IMR-90 (cell line): ENCODE measurements at regions not wholly inside any gene's neighbourhood (a gene's known extent, or its start where the extent isn't known, plus 50 kb on each side); places are given as distances from the start of the nearest gene placed in this dataset.

ENCODE experiments used
- ATAC-seq: fragments of 200-7000 bp; cut with Tn5 transposase; 2 replicates; pipeline ENCODE4 v1.9.1; 2020; ENCODE audit warnings: low read depth, mild to moderate bottlenecking, moderate library complexity
- BruUV-seq: library from RNA; stranded (reverse); fragments of 400-500 nt; replicated peaks from 2 replicates; lab custom pipeline; 2021; lab: Mats Ljungman, UMichigan
- CTCF ChIA-PET: fragments of 300-600 bp; formaldehyde crosslinking; extraction: SDS; loops from one replicate; lab custom pipeline; 2021; ENCODE audit warnings: antibody characterized with exemption; lab: Yijun Ruan, JAX
- POLR2A ChIA-PET: fragments of 300-600 bp; sonication (Branson Sonifier 250); formaldehyde crosslinking; loops from one replicate; lab custom pipeline; 2022; ENCODE audit warnings: antibody characterized with exemption; ENCODE audit not compliant: unreplicated experiment; lab: Charles Lee
- DNase-seq: peaks from one replicate; pipeline ENCODE4 v3.0.0; 2013
- H2AFZ ChIP-seq: replicated peaks from 2 replicates; pipeline ENCODE3; 2013; ENCODE audit warnings: low read length, mild to moderate bottlenecking; ENCODE audit not compliant: poor library complexity
- H2AK5ac ChIP-seq: 2 replicates; pipeline ENCODE4 v1.6.1; 2013; ENCODE audit warnings: low read depth, low read length, inconsistent platforms
- H2AK9ac ChIP-seq: replicated peaks from 2 replicates; pipeline ENCODE3; 2013; ENCODE audit warnings: mild to moderate bottlenecking, low read depth, low read length, moderate library complexity; ENCODE audit not compliant: poor library complexity
- H2BK120ac ChIP-seq: 2 replicates; pipeline ENCODE4 v1.6.1; 2013; ENCODE audit warnings: low read depth, low read length, inconsistent platforms
- H2BK15ac ChIP-seq: 3 replicates; pipeline ENCODE4 v1.6.1; 2013; ENCODE audit warnings: low read depth, low read length, inconsistent platforms
- H2BK20ac ChIP-seq: 2 replicates; pipeline ENCODE4 v1.6.1; 2013; ENCODE audit warnings: low read depth, mild to moderate bottlenecking, inconsistent platforms, low read length, moderate library complexity
- H2BK5ac ChIP-seq: 2 replicates; pipeline ENCODE4 v1.6.1; 2013; ENCODE audit warnings: mild to moderate bottlenecking, low read depth, low read length, inconsistent platforms; ENCODE audit not compliant: poor library complexity, severe bottlenecking
- H3K14ac ChIP-seq: replicated peaks from 2 replicates; pipeline ENCODE4 v1.6.1; 2013; ENCODE audit warnings: low read depth, low read length, inconsistent platforms
- H3K18ac ChIP-seq: 2 replicates; pipeline ENCODE4 v1.6.1; 2013; ENCODE audit warnings: low read depth, low read length, control low read depth
- H3K23ac ChIP-seq: 2 replicates; pipeline ENCODE4 v1.6.1; 2013; ENCODE audit warnings: low read depth, low read length, inconsistent platforms
- H3K27ac ChIP-seq: 2 replicates; pipeline ENCODE4 v1.5.1; 2013; ENCODE audit warnings: mild to moderate bottlenecking, control low read depth, low read length; ENCODE audit not compliant: insufficient read depth
- H3K27me3 ChIP-seq: 2 replicates; pipeline ENCODE4 v1.6.1; 2013; ENCODE audit warnings: low read length; ENCODE audit not compliant: control insufficient read depth, insufficient read depth
- H3K36me3 ChIP-seq: 2 replicates; pipeline ENCODE4 v1.6.1; 2013; ENCODE audit warnings: low read length, mixed read lengths; ENCODE audit not compliant: control insufficient read depth, insufficient read depth
- H3K4ac ChIP-seq: 2 replicates; pipeline ENCODE4 v1.6.1; 2013; ENCODE audit warnings: low read depth, low read length, inconsistent platforms
- H3K4me1 ChIP-seq: 2 replicates; pipeline ENCODE4 v1.6.1; 2013; ENCODE audit warnings: low read length, mixed read lengths; ENCODE audit not compliant: control insufficient read depth, insufficient read depth
- H3K4me2 ChIP-seq: 2 replicates; pipeline ENCODE4 v1.6.1; 2013; ENCODE audit warnings: low read depth, mild to moderate bottlenecking, control low read depth, low read length, moderate library complexity
- H3K4me3 ChIP-seq: 2 replicates; pipeline ENCODE4 v1.5.1; 2013; ENCODE audit warnings: low read depth, mild to moderate bottlenecking, control low read depth, low read length, moderate library complexity; ENCODE audit not compliant: insufficient read depth
- H3K56ac ChIP-seq: 2 replicates; pipeline ENCODE4 v1.6.1; 2013; ENCODE audit warnings: low read length, inconsistent platforms; ENCODE audit not compliant: insufficient read depth; ENCODE audit errors: extremely low read depth
- H3K79me1 ChIP-seq, 2 experiments: 2 replicates each; pipeline ENCODE4 v1.6.1; 2013; ENCODE audit warnings: low read length in 2 of 2, inconsistent platforms in 1 of 2, low read depth in 1 of 2
- H3K9ac ChIP-seq: 2 replicates; pipeline ENCODE4 v1.6.1; 2013; ENCODE audit warnings: low read depth, low read length, control low read depth
- H3K9me1 ChIP-seq: 2 replicates; pipeline ENCODE4 v1.6.1; 2013; ENCODE audit warnings: low read length, inconsistent platforms; ENCODE audit not compliant: insufficient read depth
- H3K9me3 ChIP-seq: 2 replicates; pipeline ENCODE4 v1.6.1; 2013; ENCODE audit warnings: low read length; ENCODE audit not compliant: control insufficient read depth, insufficient read depth
- H4K20me1 ChIP-seq: 2 replicates; pipeline ENCODE4 v1.6.1; 2013; ENCODE audit warnings: low read length, inconsistent platforms; ENCODE audit not compliant: insufficient read depth
- H4K5ac ChIP-seq: 2 replicates; pipeline ENCODE4 v1.6.1; 2013; ENCODE audit warnings: mild to moderate bottlenecking, low read depth, low read length, control low read depth
- H4K8ac ChIP-seq, 2 experiments: 2 replicates each; pipeline ENCODE4 v1.6.1; 2013; ENCODE audit warnings: low read depth in 2 of 2, low read length in 2 of 2, control low read depth in 1 of 2, inconsistent platforms in 1 of 2
- H4K91ac ChIP-seq: 2 replicates; pipeline ENCODE4 v1.6.1; 2013; ENCODE audit warnings: low read depth, low read length, inconsistent platforms; ENCODE audit not compliant: insufficient read depth
- BHLHE40 ChIP-seq: fragments of 150-350 bp; IDR thresholded peaks from 2 replicates; pipeline ENCODE4 v1.6.1; 2016; ENCODE audit warnings: mild to moderate bottlenecking, low read depth, low read length
- CEBPB ChIP-seq: IDR thresholded peaks from 2 replicates; pipeline ENCODE4 v1.6.1; 2012; ENCODE audit warnings: low read depth, low read length, improper control_type of control experiment
- CTCF ChIP-seq: conservative IDR thresholded peaks from 2 replicates; pipeline ENCODE4 v1.5.1; 2012; ENCODE audit warnings: mild to moderate bottlenecking, low read depth, low read length, improper control_type of control experiment
- MAFK ChIP-seq: IDR thresholded peaks from 2 replicates; pipeline ENCODE4 v1.6.1; 2012; ENCODE audit warnings: low read depth, low read length, improper control_type of control experiment
- MAZ ChIP-seq: IDR thresholded peaks from 2 replicates; pipeline ENCODE4 v1.6.1; 2012; ENCODE audit warnings: low read depth, mild to moderate bottlenecking, low read length, improper control_type of control experiment, moderate library complexity, borderline replicate concordance
- MXI1 ChIP-seq: IDR thresholded peaks from 2 replicates; pipeline ENCODE4 v1.6.1; 2012; ENCODE audit warnings: low read depth, mild to moderate bottlenecking, low read length, moderate library complexity, borderline replicate concordance
- NFE2L2 ChIP-seq: fragments of 150-350 bp; IDR thresholded peaks from 2 replicates; pipeline ENCODE4 v1.6.1; 2016; ENCODE audit warnings: low read depth, mild to moderate bottlenecking, low read length
- POLR2A ChIP-seq: IDR thresholded peaks from 2 replicates; pipeline ENCODE4 v1.6.1; 2012; ENCODE audit warnings: mild to moderate bottlenecking, low read depth, low read length
- RAD21 ChIP-seq: IDR thresholded peaks from 2 replicates; pipeline ENCODE4 v1.6.1; 2012; ENCODE audit warnings: low read length, improper control_type of control experiment
- RCOR1 ChIP-seq: IDR thresholded peaks from 2 replicates; pipeline ENCODE4 v1.6.1; 2012; ENCODE audit warnings: mild to moderate bottlenecking, low read length, improper control_type of control experiment; ENCODE audit not compliant: insufficient replicate concordance
- RFX5 ChIP-seq: IDR thresholded peaks from 2 replicates; pipeline ENCODE4 v1.8.0; 2012; ENCODE audit warnings: low read depth, mild to moderate bottlenecking, low read length, moderate library complexity
- SMC3 ChIP-seq: fragments of 150-350 bp; IDR thresholded peaks from 2 replicates; pipeline ENCODE4 v1.6.1; 2016; ENCODE audit warnings: low read depth, mild to moderate bottlenecking, antibody characterized with exemption, low read length, moderate library complexity
- USF2 ChIP-seq: fragments of 150-350 bp; IDR thresholded peaks from 2 replicates; pipeline ENCODE4 v1.6.1; 2017; ENCODE audit warnings: mild to moderate bottlenecking, antibody characterized with exemption, low read length, low read depth
- WGBS, 2 experiments: methylation state at CpG; one replicate each; pipeline versions ENCODE4 v1.1.5 to v1.1.7; 2013; ENCODE audit warnings: missing lambda C conversion rate in 2 of 2; ENCODE audit not compliant: insufficient read length in 1 of 2; ENCODE audit errors: extremely low coverage in 2 of 2; 5-methylcytosine and 5-hydroxymethylcytosine counted together
- dilution Hi-C: fragments of 300-500 bp; cut with HindIII; formaldehyde crosslinking; loops from one replicate; pipeline ENCODE4 v1.14.3; 2018; ENCODE audit warnings: low sequenced_read_pairs; ENCODE audit not compliant: unreplicated experiment
- in situ Hi-C: fragments of 300-500 bp; cut with MboI; formaldehyde crosslinking; loops from 3 replicates; pipeline ENCODE4 v1.14.3; 2019; ENCODE audit warnings: low sequenced_read_pairs, inconsistent platforms, mixed read lengths
- intact Hi-C: fragments of 100-400 bp; cut with micrococcal nuclease; formaldehyde crosslinking; loops from 2 replicates; pipeline ENCODE4 v1.10.0; 2022

GRCh38 chr2:136248907-136249306 is 131.0 kb upstream of the CXCR4 start:
- Histone ChIP-seq H2AK9ac (no peak overlapping the region), H4K20me1 (no peaks in the 10 kb centered on the region), H3K56ac (no peak overlapping the region), H4K8ac (no peak overlapping the region), H2AFZ (no peak overlapping the region), H3K23ac (no peak overlapping the region), H3K14ac (no peak overlapping the region), H3K9me1 (no peaks in the 10 kb centered on the region), H3K4ac (no peak overlapping the region), H3K9ac (no peak overlapping the region), H2BK120ac (no peak overlapping the region), H3K18ac (no peak overlapping the region), H3K4me1 (no peaks in the 10 kb centered on the region), H2BK20ac (no peak overlapping the region), H3K4me2 (no peak overlapping the region), H4K91ac (no peak overlapping the region), H2BK5ac (no peak overlapping the region), H3K36me3 (no peaks in the 10 kb centered on the region), H2AK5ac (no peak overlapping the region), H4K5ac (no peak overlapping the region), H3K27ac (no peak overlapping the region), H3K27me3 (no peaks in the 10 kb centered on the region), H2BK15ac (no peak overlapping the region), H3K4me3 (no peak overlapping the region), H3K9me3 (no peaks in the 10 kb centered on the region), H3K79me1 (no peaks in the 10 kb centered on the region)
- ChIA-PET POLR2A (no interaction called here), CTCF (interaction anchor here (0.6 kb wide), 1 partner anchor 77 kb away, joined by 4 read pairs; no protein-coding TSS in a partner anchor)
- ATAC-seq, result no peak
- no TSS peak for BruUV-seq
- intact Hi-C loops, result no loop called here
- in situ Hi-C loops, result no loop called here
- dilution Hi-C loops, result no loop called here
- TF ChIP-seq RFX5 (no peak), POLR2A (no peak), MAZ (no peak), USF2 (no peak), MAFK (no peak), BHLHE40 (no peak), SMC3 (no peak), CTCF (no peak), RAD21 (no peak), NFE2L2 (no peak), MXI1 (no peak), RCOR1 (no peak), CEBPB (no peak)
- DNase-seq, result no peak
- 0% methylated on average over 2 of the region's 2 CpGs; no CpG with 5 or more reads in 1 of the 2 experiments for WGBS, 2 experiments
